Ovary (tissue), 3 donors: ENCODE measurements at regions not wholly inside any gene's neighbourhood (a gene's known extent, or its start where the extent isn't known, plus 50 kb on each side); places are given as distances from the start of the nearest gene placed in this dataset.

Experiments used
- EP300 ChIP-seq: sonication (generic); formaldehyde crosslinking; IDR thresholded peaks from one replicate; pipeline ENCODE4 v1.6.1; 2017; ENCODE audit warnings: antibody characterized with exemption
- TF ChIP-seq, protein P1 (sequence below), 3 donors: fragments of 450-650 bp in 2 of 3; fragments of 200-600 bp in 1 of 3; IDR thresholded peaks; one replicate each; pipeline versions ENCODE4 v1.5.1 to v1.8.0; 2016 to 2022; ENCODE audit warnings: antibody characterized with exemption in 3 of 3, mild to moderate bottlenecking in 1 of 3
- donor health status: DM: no; HTN: no; CAD: no.

- TF ChIP-seq EP300 = no peak
- TF ChIP-seq, protein P1, sequence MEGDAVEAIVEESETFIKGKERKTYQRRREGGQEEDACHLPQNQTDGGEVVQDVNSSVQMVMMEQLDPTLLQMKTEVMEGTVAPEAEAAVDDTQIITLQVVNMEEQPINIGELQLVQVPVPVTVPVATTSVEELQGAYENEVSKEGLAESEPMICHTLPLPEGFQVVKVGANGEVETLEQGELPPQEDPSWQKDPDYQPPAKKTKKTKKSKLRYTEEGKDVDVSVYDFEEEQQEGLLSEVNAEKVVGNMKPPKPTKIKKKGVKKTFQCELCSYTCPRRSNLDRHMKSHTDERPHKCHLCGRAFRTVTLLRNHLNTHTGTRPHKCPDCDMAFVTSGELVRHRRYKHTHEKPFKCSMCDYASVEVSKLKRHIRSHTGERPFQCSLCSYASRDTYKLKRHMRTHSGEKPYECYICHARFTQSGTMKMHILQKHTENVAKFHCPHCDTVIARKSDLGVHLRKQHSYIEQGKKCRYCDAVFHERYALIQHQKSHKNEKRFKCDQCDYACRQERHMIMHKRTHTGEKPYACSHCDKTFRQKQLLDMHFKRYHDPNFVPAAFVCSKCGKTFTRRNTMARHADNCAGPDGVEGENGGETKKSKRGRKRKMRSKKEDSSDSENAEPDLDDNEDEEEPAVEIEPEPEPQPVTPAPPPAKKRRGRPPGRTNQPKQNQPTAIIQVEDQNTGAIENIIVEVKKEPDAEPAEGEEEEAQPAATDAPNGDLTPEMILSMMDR (IDR thresholded peaks at IDR 0.05) = no peak
Observed at GRCh38 chr21:35441868-35442582, 392.9 kb upstream of the RUNX1 start.
